Thyroid gland (tissue), 4 donors: ENCODE measurements at regions not wholly inside any gene's neighbourhood (a gene's known extent, or its start where the extent isn't known, plus 50 kb on each side); places are given as distances from the start of the nearest gene placed in this dataset.

Experiments
- DNase-seq, 2 donors: peaks; one replicate each; pipeline ENCODE4 v3.0.0-alpha.2; 2019
- H3K27ac ChIP-seq, 3 donors: fragments of 200-600 bp; sonication (generic); 1 replicate in 2 of 3; 2 replicates in 1 of 3; pipeline ENCODE4 v1.5.1; 2016 to 2019; ENCODE audit warnings: mild to moderate bottlenecking in 1 of 3, moderate library complexity in 1 of 3
- H3K27me3 ChIP-seq: fragments of 200-600 bp; sonication (generic); one replicate; pipeline ENCODE4 v1.5.1; 2019
- H3K36me3 ChIP-seq, 2 donors: fragments of 200-600 bp; sonication (generic); one replicate each; pipeline ENCODE4 v1.5.1; 2016 to 2019
- H3K4me1 ChIP-seq, 2 donors: fragments of 200-600 bp; sonication (generic); one replicate each; pipeline ENCODE4 v1.5.1; 2017 to 2019
- H3K4me3 ChIP-seq, 3 donors: fragments of 200-600 bp; sonication (generic); replicated peaks in 1 of 3; 1 replicate in 2 of 3; 2 replicates in 1 of 3; pipeline ENCODE4 v1.5.1; 2016; ENCODE audit warnings: mild to moderate bottlenecking in 1 of 3
- H3K9me3 ChIP-seq: fragments of 200-600 bp; sonication (generic); one replicate; pipeline ENCODE4 v1.5.1; 2017
- POLR2A ChIP-seq, 2 donors: fragments of 450-650 bp; IDR thresholded peaks; one replicate each; pipeline ENCODE4 v1.6.1; 2017; ENCODE audit warnings: antibody characterized with exemption in 2 of 2, mild to moderate bottlenecking in 2 of 2, moderate library complexity in 1 of 2
- WGBS, 2 donors: methylation state at CpG; one replicate each; pipeline ENCODE4 v1.1.5; 2017; 5-methylcytosine and 5-hydroxymethylcytosine counted together
- intact Hi-C: fragments of 100-400 bp; cut with DNase I; formaldehyde crosslinking; loops from one replicate; pipeline ENCODE4 v1.15.1; 2023
- TF ChIP-seq, protein P1 (sequence below), 6 experiments: fragments of 200-600 bp in 3 of 6; fragments of 450-650 bp in 3 of 6; sonication (generic) in 3 of 6; IDR thresholded peaks; one replicate each; pipeline ENCODE4 v1.5.1; 2016 to 2019; ENCODE audit warnings: antibody characterized with exemption in 6 of 6, mild to moderate bottlenecking in 2 of 6, inconsistent platforms in 1 of 6, moderate library complexity in 1 of 6

DNA sequence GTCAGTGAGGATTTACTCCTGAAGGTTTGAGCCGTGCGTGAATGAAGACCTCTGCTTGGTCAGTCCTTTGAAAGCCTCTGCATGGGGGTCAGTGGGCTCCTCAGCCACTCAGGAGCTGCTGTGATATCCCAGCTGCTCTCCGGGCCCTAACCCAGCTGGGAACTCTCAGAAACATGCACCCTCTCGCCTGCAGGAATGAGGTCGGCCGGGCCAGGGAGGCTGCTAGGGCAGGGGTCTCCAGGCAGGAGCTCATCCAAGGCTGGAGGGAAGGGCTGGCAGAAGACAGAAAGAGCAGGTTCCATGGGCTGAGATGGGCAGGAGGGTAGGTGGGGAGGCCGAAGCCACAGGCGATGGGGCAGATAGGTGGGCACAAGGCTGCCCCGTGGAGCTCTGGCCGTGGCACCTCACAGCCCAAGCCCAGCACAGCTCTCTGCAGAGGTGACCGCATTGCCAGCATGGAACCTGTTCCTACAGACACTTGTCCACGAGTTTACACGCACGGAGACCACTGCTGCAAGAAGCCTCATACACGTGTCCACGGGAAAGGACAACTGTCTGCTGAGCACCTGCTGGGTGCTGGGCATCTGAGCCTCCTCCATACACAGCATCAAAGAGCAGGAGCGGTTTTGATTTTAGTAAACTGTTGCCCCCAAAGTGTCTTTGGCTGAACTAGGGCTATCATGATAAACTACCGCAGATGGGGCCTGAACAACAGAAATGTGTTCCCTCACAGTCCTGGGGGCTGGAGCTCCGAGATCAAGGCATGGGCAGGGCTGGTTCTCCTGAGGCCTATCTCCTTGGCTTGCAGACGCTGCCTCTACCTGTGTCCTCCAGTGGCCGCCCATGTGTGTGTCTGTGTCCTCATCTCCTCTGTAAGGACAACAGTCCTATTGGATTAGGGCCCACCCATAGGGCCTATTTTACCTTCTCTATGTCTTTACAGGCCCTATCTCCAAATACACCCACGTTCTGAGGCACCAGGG lies 85.2 kb upstream of the ADAMTS2 start:
- Histone ChIP-seq H3K36me3 (no peaks in the 10 kb centered on the region), H3K27me3 (no peaks in the 10 kb centered on the region), H3K4me3 (no peak overlapping the region), H3K9me3 (no peaks in the 10 kb centered on the region), H3K4me1 (no peaks in the 10 kb centered on the region), H3K27ac (no peak overlapping the region)
- TF ChIP-seq, protein P1, sequence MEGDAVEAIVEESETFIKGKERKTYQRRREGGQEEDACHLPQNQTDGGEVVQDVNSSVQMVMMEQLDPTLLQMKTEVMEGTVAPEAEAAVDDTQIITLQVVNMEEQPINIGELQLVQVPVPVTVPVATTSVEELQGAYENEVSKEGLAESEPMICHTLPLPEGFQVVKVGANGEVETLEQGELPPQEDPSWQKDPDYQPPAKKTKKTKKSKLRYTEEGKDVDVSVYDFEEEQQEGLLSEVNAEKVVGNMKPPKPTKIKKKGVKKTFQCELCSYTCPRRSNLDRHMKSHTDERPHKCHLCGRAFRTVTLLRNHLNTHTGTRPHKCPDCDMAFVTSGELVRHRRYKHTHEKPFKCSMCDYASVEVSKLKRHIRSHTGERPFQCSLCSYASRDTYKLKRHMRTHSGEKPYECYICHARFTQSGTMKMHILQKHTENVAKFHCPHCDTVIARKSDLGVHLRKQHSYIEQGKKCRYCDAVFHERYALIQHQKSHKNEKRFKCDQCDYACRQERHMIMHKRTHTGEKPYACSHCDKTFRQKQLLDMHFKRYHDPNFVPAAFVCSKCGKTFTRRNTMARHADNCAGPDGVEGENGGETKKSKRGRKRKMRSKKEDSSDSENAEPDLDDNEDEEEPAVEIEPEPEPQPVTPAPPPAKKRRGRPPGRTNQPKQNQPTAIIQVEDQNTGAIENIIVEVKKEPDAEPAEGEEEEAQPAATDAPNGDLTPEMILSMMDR (IDR thresholded peaks at IDR 0.05), result no peak
- TF ChIP-seq POLR2A (IDR thresholded peaks at IDR 0.05), result no peak
- intact Hi-C loops, result no loop called here
- DNase-seq, result no peak
- 87 to 94% methylated on average over 22 of the region's 22 CpGs for WGBS, 2 donors

DNA sequence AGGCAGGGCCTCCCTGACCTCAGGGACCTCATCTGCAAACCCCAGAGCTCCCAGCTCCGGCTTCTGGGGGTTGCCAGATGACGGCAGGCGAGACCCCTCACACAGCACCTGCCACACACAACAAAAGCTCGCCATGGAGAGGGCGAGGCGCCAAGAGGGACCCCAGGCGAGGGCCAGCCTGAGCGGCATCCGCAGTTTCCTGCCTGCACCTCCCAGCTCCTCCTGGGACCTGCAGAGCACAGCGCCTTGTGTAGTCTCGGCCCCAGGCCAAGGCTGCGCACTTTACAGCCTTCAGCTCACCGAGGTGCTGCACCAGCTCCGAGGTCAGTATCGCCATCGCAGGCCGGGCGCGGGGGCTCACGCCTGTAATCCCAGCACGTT lies 82.4 kb upstream of the ADAMTS2 start:
- H3K27ac ChIP-seq, result no peak overlapping the region
- H3K4me3 ChIP-seq, result no peak overlapping the region
- no peak for DNase-seq
- TF ChIP-seq, protein P1 (IDR thresholded peaks at IDR 0.05), result no peak
- no peak for TF ChIP-seq POLR2A (IDR thresholded peaks at IDR 0.05)
- no peaks in the 10 kb centered on the region for H3K9me3 ChIP-seq
- intact Hi-C loops, result no loop called here
- no peaks in the 10 kb centered on the region for H3K4me1 ChIP-seq
- H3K36me3 ChIP-seq, result no peaks in the 10 kb centered on the region
- H3K27me3 ChIP-seq, result no peaks in the 10 kb centered on the region
- WGBS, 2 donors, result 80 to 83% methylated on average over 1 to 10 of the region's 21 CpGs

DNA sequence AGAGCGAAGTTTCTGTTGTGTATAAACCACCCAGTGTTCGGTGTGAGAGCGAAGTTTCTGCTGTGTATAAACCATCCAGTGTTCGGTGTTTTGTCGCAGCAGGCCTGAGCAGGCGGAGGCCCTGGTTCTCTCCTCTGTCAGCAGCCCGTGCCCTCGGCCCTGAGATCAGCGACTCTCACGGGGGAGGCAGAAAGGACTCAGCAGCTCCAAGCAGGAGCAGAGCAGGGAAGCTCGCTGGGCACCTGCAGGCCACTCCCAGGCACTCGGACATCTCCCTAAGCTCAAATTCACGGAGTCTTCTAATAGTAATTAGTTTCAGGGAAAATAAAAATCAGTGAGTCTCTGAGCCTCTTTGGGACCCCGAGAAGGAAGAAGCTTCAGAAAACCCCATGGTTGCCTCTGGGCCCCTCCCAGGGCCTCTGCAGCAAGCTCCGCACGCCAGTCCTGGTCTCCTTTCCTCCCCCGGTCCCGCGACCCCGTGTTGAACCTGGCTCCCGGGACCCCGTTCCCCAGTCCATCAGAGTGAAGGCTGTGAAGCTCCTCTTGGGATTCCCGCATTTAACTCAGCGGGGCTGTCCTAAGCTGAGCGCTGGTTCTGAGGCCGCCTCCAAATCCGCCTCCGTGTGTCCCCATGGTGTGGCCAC lies 81.9 kb upstream of the ADAMTS2 start:
- no peaks in the 10 kb centered on the region for H3K27me3 ChIP-seq
- no peak overlapping the region for H3K27ac ChIP-seq
- no peaks in the 10 kb centered on the region for H3K4me1 ChIP-seq
- TF ChIP-seq, protein P1 (IDR thresholded peaks at IDR 0.05), result no peak
- TF ChIP-seq POLR2A (IDR thresholded peaks at IDR 0.05), result no peak
- 64 to 70% methylated on average over 25 to 26 of the region's 28 CpGs for WGBS, 2 donors
- DNase-seq, result no peak
- H3K4me3 ChIP-seq, result no peak overlapping the region
- intact Hi-C loops, result no loop called here
- H3K9me3 ChIP-seq, result no peaks in the 10 kb centered on the region
- no peaks in the 10 kb centered on the region for H3K36me3 ChIP-seq

DNA sequence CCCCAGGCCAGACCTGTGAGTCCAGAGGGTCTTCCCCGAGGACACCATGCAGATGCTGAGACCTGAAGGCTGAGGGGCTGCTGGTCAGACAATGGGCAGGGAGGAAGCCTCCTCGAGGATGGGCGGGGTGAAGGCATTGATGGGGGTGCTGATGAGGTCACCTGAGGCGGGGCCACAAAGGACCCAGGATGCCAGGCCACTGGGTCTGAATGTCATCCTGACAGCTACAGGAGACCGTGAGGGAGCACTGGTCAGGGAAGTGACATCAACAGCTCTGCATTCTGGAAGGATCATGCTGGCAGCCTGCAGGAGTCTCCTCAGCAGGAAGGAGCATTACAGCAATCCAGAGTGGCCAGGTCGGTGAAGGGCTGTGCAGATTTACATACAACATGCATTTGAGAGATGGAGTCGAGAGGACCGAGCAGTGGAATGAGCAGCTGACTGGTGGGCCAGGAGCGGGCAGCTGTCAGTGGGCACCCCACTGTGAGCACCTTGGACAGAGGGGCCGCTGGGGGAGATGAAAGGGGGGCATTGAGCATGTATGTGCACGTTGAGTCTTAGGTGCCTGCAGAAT lies 77.7 kb upstream of the ADAMTS2 start:
- intact Hi-C loops, result no loop called here

More for the DNA sequence above, 77.7 kb upstream of the ADAMTS2 start:
- no peak overlapping the region for H3K27ac ChIP-seq
- no peak overlapping the region for H3K4me3 ChIP-seq
- WGBS, 2 donors, result 62 to 74% methylated on average over 11 of the region's 11 CpGs
- H3K36me3 ChIP-seq, result no peaks in the 10 kb centered on the region
- H3K4me1 ChIP-seq, result no peaks in the 10 kb centered on the region
- H3K9me3 ChIP-seq, result no peaks in the 10 kb centered on the region
- DNase-seq, result no peak
- no peak for TF ChIP-seq POLR2A (IDR thresholded peaks at IDR 0.05)
- TF ChIP-seq, protein P1 (IDR thresholded peaks at IDR 0.05), result no peak
- no peaks in the 10 kb centered on the region for H3K27me3 ChIP-seq
